Thyroid gland (tissue), 4 donors: ENCODE measurements at regions not wholly inside any gene's neighbourhood (a gene's known extent, or its start where the extent isn't known, plus 50 kb on each side); places are given as distances from the start of the nearest gene placed in this dataset.

ENCODE experiments used
- CTCF ChIP-seq, 6 experiments: fragments of 200-600 bp in 3 of 6; fragments of 450-650 bp in 3 of 6; sonication (generic) in 3 of 6; IDR thresholded peaks; one replicate each; pipeline ENCODE4 v1.5.1; 2016 to 2019; ENCODE audit warnings: antibody characterized with exemption in 6 of 6, mild to moderate bottlenecking in 2 of 6, inconsistent platforms in 1 of 6, moderate library complexity in 1 of 6
- POLR2A ChIP-seq, 2 donors: fragments of 450-650 bp; IDR thresholded peaks; one replicate each; pipeline ENCODE4 v1.6.1; 2017; ENCODE audit warnings: antibody characterized with exemption in 2 of 2, mild to moderate bottlenecking in 2 of 2, moderate library complexity in 1 of 2

GRCh38 chr11:103534959-103535358, 425.7 kb downstream of the DYNC2H1 start:
- TF ChIP-seq POLR2A (IDR thresholded peaks at IDR 0.05): no peak
- no peak for TF ChIP-seq CTCF (IDR thresholded peaks at IDR 0.05)
